ENCODE measurements at regions not wholly inside any gene's neighbourhood (a gene's known extent, or its start where the extent isn't known, plus 50 kb on each side); places are given as distances from the start of the nearest gene placed in this dataset.

- TF ChIP-seq CTCF (IDR thresholded peaks at IDR 0.05; ENCODE audit: insufficient read depth, low read length, poor library complexity, severe bottlenecking) (no peak), EZH2phosphoT487 (conservative IDR thresholded peaks at IDR 0.05; ENCODE audit: low read length) (no peak)
Observed at GRCh38 chr22:46027211-46028105, 50.5 kb upstream of the WNT7B start.

Data from SU-DHL-6 (cell line).